H1 (cell line): ENCODE measurements at regions not wholly inside any gene's neighbourhood (a gene's known extent, or its start where the extent isn't known, plus 50 kb on each side); places are given as distances from the start of the nearest gene placed in this dataset.

Source experiments
- ASH2L ChIP-seq: fragments of 200-600, 300-600 bp; sonication (generic); IDR thresholded peaks from one replicate; pipeline ENCODE4 v1.7.1; 2017; ENCODE audit warnings: low read length
- CBX5 ChIP-seq: fragments of 300-800, 300-1000 bp; sonication (generic); IDR thresholded peaks from 2 replicates; pipeline ENCODE4 v1.7.1; 2016; ENCODE audit warnings: antibody characterized with exemption, low read length, low read depth
- CHD7 ChIP-seq: fragments of 300-600 bp; sonication (generic); IDR thresholded peaks from 2 replicates; pipeline ENCODE4 v1.7.1; 2012; ENCODE audit warnings: low read length, moderate library complexity, mild to moderate bottlenecking, inconsistent platforms; ENCODE audit not compliant: insufficient replicate concordance
- CREB1 ChIP-seq: IDR thresholded peaks from 2 replicates; pipeline ENCODE4 v1.6.1; 2012; ENCODE audit warnings: inconsistent platforms
- EGR1 ChIP-seq: IDR thresholded peaks from 2 replicates; pipeline ENCODE4 v1.6.1; 2011; ENCODE audit warnings: low read depth, low read length, borderline replicate concordance
- GTF2F1 ChIP-seq: IDR thresholded peaks from 2 replicates; pipeline ENCODE4 v1.6.1; 2012; ENCODE audit warnings: low read depth, low read length, improper control_type of control experiment, borderline replicate concordance
- RAD21 ChIP-seq, 2 experiments: IDR thresholded peaks in 1 of 2; conservative IDR thresholded peaks in 1 of 2; 2 replicates each; pipeline ENCODE4 v1.6.1; 2011; ENCODE audit warnings: low read depth in 2 of 2, low read length in 2 of 2, improper control_type of control experiment in 1 of 2, inconsistent platforms in 1 of 2, mild to moderate bottlenecking in 1 of 2, moderate library complexity in 1 of 2
- RBBP5 ChIP-seq: IDR thresholded peaks from 2 replicates; pipeline ENCODE4 v1.7.1; 2012; ENCODE audit warnings: low read depth, mild to moderate bottlenecking, inconsistent platforms, low read length, moderate library complexity, borderline replicate concordance
- SP1 ChIP-seq: IDR thresholded peaks from 2 replicates; pipeline ENCODE4 v1.6.1; 2011; ENCODE audit warnings: low read depth, low read length

DNA sequence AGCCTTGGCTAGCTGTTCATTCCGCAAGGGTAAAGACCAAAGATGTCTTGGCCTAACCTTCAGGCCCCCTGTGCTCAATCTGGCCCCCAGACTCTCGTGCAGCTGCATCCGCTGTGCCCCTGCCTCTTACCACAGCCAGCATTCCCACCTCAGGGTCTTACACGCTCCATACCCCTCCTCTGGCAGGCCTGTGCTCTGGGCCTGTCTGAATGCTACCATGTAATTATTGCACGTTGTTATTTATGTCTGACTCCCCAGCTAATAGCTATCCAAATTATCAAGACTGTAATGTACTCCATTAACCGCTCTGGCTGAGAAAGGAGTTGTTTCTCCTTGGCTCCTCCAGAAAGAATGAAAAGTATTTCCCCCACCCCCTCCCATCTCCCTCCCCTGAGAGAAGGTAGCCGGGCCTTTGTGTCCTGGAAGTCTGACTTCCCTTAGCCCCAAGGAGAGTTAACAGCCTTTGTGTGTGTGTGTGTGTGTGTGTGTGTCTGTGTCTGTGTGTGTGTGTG, 54.5 kb upstream of the UBE2E1 start (continued):
- TF ChIP-seq CHD7 (peak; percentile 42), CREB1 (no peak), RAD21 (IDR thresholded peaks at IDR 0.05 in 1 of 2, conservative IDR thresholded peaks at IDR 0.05 in 1 of 2; ENCODE audit: low read depth in 2 of 2, low read length in 2 of 2) (peak in 1 of 2 experiments; percentile 11; a peak in 1 of 4 replicates), SP1 (peak; percentile 73; the same call in 1 of the 2 replicates), RBBP5 (0 out of 2 replicates have a peak, but pooled peaks have one; percentile 58), EGR1 (0 out of 2 replicates have a peak, but pooled peaks have one; percentile 43), GTF2F1 (no peak), CBX5 (no peak), ASH2L (no peak)
- TF ChIP-seq, all 59 proteins: peak for 6
